ENCODE measurements at regions not wholly inside any gene's neighbourhood (a gene's known extent, or its start where the extent isn't known, plus 50 kb on each side); places are given as distances from the start of the nearest gene placed in this dataset.

GRCh38 chr14:81986005-81986404, 452.4 kb upstream of the SEL1L start:
- H3K27ac Mint-ChIP-seq (ENCODE audit: unreplicated experiment), result no peak overlapping the region
- no peak for DNase-seq (ENCODE audit: extremely low spot score, unreplicated experiment)
- no peaks in the 10 kb centered on the region for H3K4me1 Mint-ChIP-seq (ENCODE audit: unreplicated experiment)
- no peaks in the 10 kb centered on the region for H3K36me3 Mint-ChIP-seq (ENCODE audit: unreplicated experiment)
- no peak for TF ChIP-seq CTCF (IDR thresholded peaks at IDR 0.05)
- H3K9me3 Mint-ChIP-seq (ENCODE audit: unreplicated experiment), result peaks cover 12% of the 10 kb centered on the region
- H3K4me3 Mint-ChIP-seq (ENCODE audit: unreplicated experiment), result no peak overlapping the region
- H3K27me3 Mint-ChIP-seq (ENCODE audit: unreplicated experiment), result no peaks in the 10 kb centered on the region

DNA sequence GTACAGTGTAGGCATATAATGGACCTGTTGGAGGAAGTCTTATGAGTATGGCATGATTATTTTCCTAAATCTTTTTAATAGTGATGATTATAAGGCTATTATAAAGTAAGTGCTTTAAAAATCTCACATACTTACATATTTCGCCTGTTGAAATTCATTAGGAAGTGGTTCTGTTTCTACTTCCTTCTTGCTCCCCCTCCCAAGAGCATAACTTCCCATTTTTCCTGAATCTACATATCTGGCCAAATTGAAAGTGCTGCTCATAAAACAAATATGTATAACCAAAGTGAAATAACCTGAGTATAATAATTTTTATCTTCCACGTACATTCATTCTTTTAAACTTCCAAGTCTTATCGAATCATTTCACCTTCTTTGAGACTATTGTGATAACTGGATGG, 455.6 kb upstream of the SEL1L start:
- H3K4me1 Mint-ChIP-seq (ENCODE audit: unreplicated experiment), result no peaks in the 10 kb centered on the region
- no peak overlapping the region for H3K4me3 Mint-ChIP-seq (ENCODE audit: unreplicated experiment)
- H3K27me3 Mint-ChIP-seq (ENCODE audit: unreplicated experiment), result no peaks in the 10 kb centered on the region
- no peak overlapping the region for H3K27ac Mint-ChIP-seq (ENCODE audit: unreplicated experiment)
- no peaks in the 10 kb centered on the region for H3K36me3 Mint-ChIP-seq (ENCODE audit: unreplicated experiment)
- H3K9me3 Mint-ChIP-seq (ENCODE audit: unreplicated experiment), result no peaks in the 10 kb centered on the region
- no peak for TF ChIP-seq CTCF (IDR thresholded peaks at IDR 0.05)
- no peak for DNase-seq (ENCODE audit: extremely low spot score, unreplicated experiment)

GRCh38 chr14:81990312-81990761, 456.7 kb upstream of the SEL1L start:
- Mint-ChIP-seq H3K4me3 (ENCODE audit: unreplicated experiment) (no peak overlapping the region), H3K36me3 (ENCODE audit: unreplicated experiment) (no peaks in the 10 kb centered on the region), H3K27ac (ENCODE audit: unreplicated experiment) (no peak overlapping the region), H3K4me1 (ENCODE audit: unreplicated experiment) (no peaks in the 10 kb centered on the region), H3K9me3 (ENCODE audit: unreplicated experiment) (peaks cover 3% of the 10 kb centered on the region), H3K27me3 (ENCODE audit: unreplicated experiment) (no peaks in the 10 kb centered on the region)
- peak; percentile 84 for TF ChIP-seq CTCF (IDR thresholded peaks at IDR 0.05)
- DNase-seq (ENCODE audit: extremely low spot score, unreplicated experiment), result no peak

DNA sequence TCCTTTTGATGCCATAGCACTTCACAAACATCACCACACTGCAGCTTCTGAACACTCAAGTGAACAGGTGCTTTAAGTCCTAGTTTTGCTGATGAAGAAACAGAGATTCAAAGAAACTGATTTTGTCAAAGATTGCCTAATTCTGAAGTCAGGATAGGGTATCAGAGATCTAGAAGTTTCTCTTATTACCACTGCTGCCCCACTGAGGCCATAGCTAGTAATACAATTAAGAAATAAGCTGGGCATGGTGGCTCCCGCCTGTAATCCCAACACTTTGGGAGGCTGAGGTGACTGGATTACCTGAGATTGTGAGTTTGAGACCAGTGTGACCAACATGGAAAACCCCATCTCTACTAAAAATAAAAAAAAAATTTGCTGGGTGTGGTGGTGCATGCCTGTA, 458.3 kb upstream of the SEL1L start:
- Mint-ChIP-seq H3K4me3 (ENCODE audit: unreplicated experiment) (no peak overlapping the region), H3K27ac (ENCODE audit: unreplicated experiment) (no peak overlapping the region), H3K9me3 (ENCODE audit: unreplicated experiment) (peaks cover 8% of the 10 kb centered on the region), H3K4me1 (ENCODE audit: unreplicated experiment) (no peaks in the 10 kb centered on the region), H3K27me3 (ENCODE audit: unreplicated experiment) (no peaks in the 10 kb centered on the region), H3K36me3 (ENCODE audit: unreplicated experiment) (no peaks in the 10 kb centered on the region)
- no peak for DNase-seq (ENCODE audit: extremely low spot score, unreplicated experiment)
- no peak for TF ChIP-seq CTCF (IDR thresholded peaks at IDR 0.05)

- H3K27me3 Mint-ChIP-seq (ENCODE audit: unreplicated experiment), result no peaks in the 10 kb centered on the region
- H3K4me3 Mint-ChIP-seq (ENCODE audit: unreplicated experiment), result no peak overlapping the region
- no peak for DNase-seq (ENCODE audit: extremely low spot score, unreplicated experiment)
- no peaks in the 10 kb centered on the region for H3K4me1 Mint-ChIP-seq (ENCODE audit: unreplicated experiment)
- no peaks in the 10 kb centered on the region for H3K36me3 Mint-ChIP-seq (ENCODE audit: unreplicated experiment)
- H3K9me3 Mint-ChIP-seq (ENCODE audit: unreplicated experiment), result peaks cover 12% of the 10 kb centered on the region
- no peak overlapping the region for H3K27ac Mint-ChIP-seq (ENCODE audit: unreplicated experiment)
- TF ChIP-seq CTCF (IDR thresholded peaks at IDR 0.05), result no peak
These were observed 459.8 kb upstream of the SEL1L start for GRCh38 chr14:81993432-81993831.

All from osteocyte (in vitro differentiated cells).